CD4-positive, alpha-beta memory T cell (primary cell): ENCODE measurements at regions not wholly inside any gene's neighbourhood (a gene's known extent, or its start where the extent isn't known, plus 50 kb on each side); places are given as distances from the start of the nearest gene placed in this dataset.

ENCODE experiments used
- CTCF ChIA-PET: fragments of 350-600 bp; sonication (Branson Sonifier 250); formaldehyde crosslinking; loops from one replicate; lab custom pipeline; 2021; ENCODE audit warnings: inconsistent platforms; ENCODE audit not compliant: partially characterized antibody; lab: Charles Lee
- POLR2A ChIA-PET: fragments of 350-600 bp; sonication (Branson Sonifier 250); formaldehyde crosslinking; loops from one replicate; lab custom pipeline; 2021; ENCODE audit not compliant: partially characterized antibody; lab: Charles Lee
- DNase-seq, 5 donors: peaks; one replicate each; pipeline versions ENCODE4 v3.0.0 to v3.0.0-alpha.2; 2020 to 2022; ENCODE audit warnings: mixed read lengths in 1 of 5
- H3K27ac ChIP-seq: one replicate; pipeline ENCODE4 v1.7.0; 2013; ENCODE audit warnings: low read depth, low read length
- H3K27me3 ChIP-seq: 2 replicates; pipeline ENCODE4 v1.7.0; 2013; ENCODE audit warnings: mild to moderate bottlenecking, low read length, moderate library complexity; ENCODE audit not compliant: insufficient read depth
- H3K36me3 ChIP-seq: 2 replicates; pipeline ENCODE4 v1.7.0; 2013; ENCODE audit warnings: mild to moderate bottlenecking, low read length, moderate library complexity; ENCODE audit not compliant: insufficient read depth
- H3K4me1 ChIP-seq: 2 replicates; pipeline ENCODE4 v1.7.0; 2013; ENCODE audit warnings: mild to moderate bottlenecking, low read length, moderate library complexity; ENCODE audit not compliant: insufficient read depth
- H3K4me3 ChIP-seq, 2 donors: one replicate each; pipeline ENCODE4 v1.7.0; 2013; ENCODE audit warnings: low read length in 2 of 2, mild to moderate bottlenecking in 1 of 2
- H3K9me3 ChIP-seq, 2 donors: one replicate each; pipeline ENCODE4 v1.7.0; 2013; ENCODE audit warnings: low read length in 2 of 2, control low read depth in 1 of 2; ENCODE audit not compliant: control insufficient read depth in 1 of 2
- H3K27ac Mint-ChIP-seq, 7 donors: one replicate each; pipeline ENCODE4 v1.8.0; 2020 to 2021; ENCODE audit warnings: mixed read lengths in 7 of 7, mild to moderate bottlenecking in 6 of 7, inconsistent platforms in 3 of 7, moderate library complexity in 3 of 7
- H3K27me3 Mint-ChIP-seq, 2 donors: one replicate each; pipeline ENCODE4 v1.8.0; 2020 to 2021; ENCODE audit warnings: mixed read lengths in 2 of 2
- H3K36me3 Mint-ChIP-seq, 2 donors: one replicate each; pipeline ENCODE4 v1.8.0; 2020 to 2021; ENCODE audit warnings: mixed read lengths in 2 of 2, inconsistent platforms in 1 of 2, mild to moderate bottlenecking in 1 of 2
- H3K4me1 Mint-ChIP-seq, 4 donors: one replicate each; pipeline ENCODE4 v1.8.0; 2020 to 2021; ENCODE audit warnings: mixed read lengths in 4 of 4, mild to moderate bottlenecking in 1 of 4
- H3K4me3 Mint-ChIP-seq, 8 donors: one replicate each; pipeline ENCODE4 v1.8.0; 2020 to 2021; ENCODE audit warnings: mixed read lengths in 8 of 8, mild to moderate bottlenecking in 7 of 8, moderate library complexity in 6 of 8, inconsistent platforms in 3 of 8
- H3K9me3 Mint-ChIP-seq, 8 donors: one replicate each; pipeline ENCODE4 v1.8.0; 2020 to 2021; ENCODE audit warnings: mixed read lengths in 8 of 8, mild to moderate bottlenecking in 5 of 8, inconsistent platforms in 3 of 8, moderate library complexity in 1 of 8
- intact Hi-C: fragments of 100-400 bp; cut with micrococcal nuclease; formaldehyde crosslinking; loops from one replicate; pipeline ENCODE4 v1.15.1; 2023

- intact Hi-C loops = no loop called here
- H3K9me3 ChIP-seq = no peaks in the 10 kb centered on the region
- CTCF ChIA-PET = no interaction called here
- H3K27ac Mint-ChIP-seq = no peak overlapping the region
- H3K36me3 Mint-ChIP-seq = no peaks in the 10 kb centered on the region
- peaks cover 0 to 3% (median 1%) of the 10 kb centered on the region in 4 donors for H3K4me1 Mint-ChIP-seq
- H3K4me3 ChIP-seq = no peak overlapping the region
- H3K36me3 ChIP-seq = no peaks in the 10 kb centered on the region
- no peak overlapping the region for H3K27ac ChIP-seq
- POLR2A ChIA-PET = no interaction called here
- no peak for DNase-seq
- peaks cover 0 to 2% (median 0%) of the 10 kb centered on the region in 8 donors for H3K9me3 Mint-ChIP-seq
- H3K4me3 Mint-ChIP-seq = no peak overlapping the region
- peaks cover 2 to 3% of the 10 kb centered on the region in 2 donors for H3K27me3 Mint-ChIP-seq
- H3K4me1 ChIP-seq = no peaks in the 10 kb centered on the region
- H3K27me3 ChIP-seq = no peaks in the 10 kb centered on the region
Measured at GRCh38 chr9:7297521-7297920, 502.1 kb downstream of the DMAC1 start.

- Mint-ChIP-seq H3K27ac (no peak overlapping the region), H3K27me3 (peaks cover 2 to 3% of the 10 kb centered on the region in 2 donors), H3K9me3 (peaks cover 0 to 2% (median 0%) of the 10 kb centered on the region in 8 donors), H3K4me1 (peaks cover 0 to 3% (median 1%) of the 10 kb centered on the region in 4 donors), H3K4me3 (no peak overlapping the region), H3K36me3 (no peaks in the 10 kb centered on the region)
- Histone ChIP-seq H3K27me3 (no peaks in the 10 kb centered on the region), H3K4me3 (no peak overlapping the region), H3K27ac (no peak overlapping the region), H3K36me3 (no peaks in the 10 kb centered on the region), H3K4me1 (no peaks in the 10 kb centered on the region), H3K9me3 (no peaks in the 10 kb centered on the region)
- intact Hi-C loops = no loop called here
- POLR2A ChIA-PET = no interaction called here
- CTCF ChIA-PET = no interaction called here
- DNase-seq = no peak
Measured at GRCh38 chr9:7293091-7293490, 506.5 kb downstream of the DMAC1 start.

DNA sequence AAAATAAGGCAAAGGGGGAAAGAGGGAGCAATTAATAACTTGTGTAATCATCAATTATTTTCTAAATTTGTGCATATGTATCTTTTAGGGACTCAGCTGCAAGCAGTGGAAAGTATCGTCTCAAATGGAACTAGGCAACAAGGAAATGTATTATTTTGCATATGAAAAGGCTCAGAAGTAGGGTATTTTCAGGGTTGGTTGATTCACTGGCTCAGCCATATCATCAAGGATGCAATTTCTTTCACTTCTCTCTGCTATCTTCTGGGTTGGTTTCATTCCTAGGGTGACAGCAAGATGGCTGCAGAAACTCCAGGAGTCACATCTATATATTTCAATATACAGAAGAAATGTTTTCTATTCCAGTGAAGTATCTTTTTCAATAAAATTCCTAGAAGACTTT lies 509.8 kb downstream of the DMAC1 start:
- Histone ChIP-seq H3K36me3 (no peaks in the 10 kb centered on the region), H3K27me3 (no peaks in the 10 kb centered on the region), H3K27ac (no peak overlapping the region), H3K4me1 (no peaks in the 10 kb centered on the region), H3K4me3 (no peak overlapping the region), H3K9me3 (no peaks in the 10 kb centered on the region)
- ChIA-PET CTCF (no interaction called here), POLR2A (no interaction called here)
- H3K4me1 Mint-ChIP-seq = no peaks in the 10 kb centered on the region
- H3K36me3 Mint-ChIP-seq = no peaks in the 10 kb centered on the region
- H3K4me3 Mint-ChIP-seq = no peak overlapping the region
- no peaks in the 10 kb centered on the region for H3K9me3 Mint-ChIP-seq
- H3K27me3 Mint-ChIP-seq = no peaks in the 10 kb centered on the region
- no peak for DNase-seq
- H3K27ac Mint-ChIP-seq = no peak overlapping the region
- intact Hi-C loops = no loop called here

GRCh38 chr9:7287986-7288385 lies 511.6 kb downstream of the DMAC1 start:
- no peaks in the 10 kb centered on the region for H3K4me1 ChIP-seq
- Mint-ChIP-seq H3K4me3 (no peak overlapping the region), H3K4me1 (no peaks in the 10 kb centered on the region), H3K9me3 (peaks cover 0 to 4% (median 0%) of the 10 kb centered on the region in 8 donors), H3K27ac (no peak overlapping the region), H3K36me3 (no peaks in the 10 kb centered on the region), H3K27me3 (no peaks in the 10 kb centered on the region)
- POLR2A ChIA-PET = no interaction called here
- intact Hi-C loops = no loop called here
- no peaks in the 10 kb centered on the region for H3K9me3 ChIP-seq
- no peak for DNase-seq
- H3K4me3 ChIP-seq = no peak overlapping the region
- H3K27me3 ChIP-seq = no peaks in the 10 kb centered on the region
- no peak overlapping the region for H3K27ac ChIP-seq
- CTCF ChIA-PET = interaction anchor here (0.5 kb wide), 1 partner anchor 235 kb away, joined by 3 read pairs; no protein-coding TSS in a partner anchor
- no peaks in the 10 kb centered on the region for H3K36me3 ChIP-seq

- no peaks in the 10 kb centered on the region for H3K27me3 ChIP-seq
- CTCF ChIA-PET = no interaction called here
- Mint-ChIP-seq H3K27me3 (no peaks in the 10 kb centered on the region), H3K4me1 (no peaks in the 10 kb centered on the region), H3K27ac (no peak overlapping the region), H3K9me3 (peaks cover 0 to 4% (median 0%) of the 10 kb centered on the region in 8 donors), H3K36me3 (no peaks in the 10 kb centered on the region), H3K4me3 (no peak overlapping the region)
- POLR2A ChIA-PET = no interaction called here
- H3K4me3 ChIP-seq = no peak overlapping the region
- H3K4me1 ChIP-seq = no peaks in the 10 kb centered on the region
- no peak for DNase-seq
- H3K9me3 ChIP-seq = no peaks in the 10 kb centered on the region
- no peaks in the 10 kb centered on the region for H3K36me3 ChIP-seq
- intact Hi-C loops = no loop called here
- no peak overlapping the region for H3K27ac ChIP-seq
Measured at GRCh38 chr9:7287065-7287464, 512.5 kb downstream of the DMAC1 start.

- ChIA-PET POLR2A (no interaction called here), CTCF (no interaction called here)
- H3K4me1 ChIP-seq = no peaks in the 10 kb centered on the region
- no peaks in the 10 kb centered on the region for H3K36me3 ChIP-seq
- Mint-ChIP-seq H3K36me3 (no peaks in the 10 kb centered on the region), H3K27me3 (no peaks in the 10 kb centered on the region), H3K9me3 (peaks cover 0 to 4% (median 0%) of the 10 kb centered on the region in 8 donors), H3K27ac (no peak overlapping the region), H3K4me1 (no peaks in the 10 kb centered on the region), H3K4me3 (no peak overlapping the region)
- no peaks in the 10 kb centered on the region for H3K27me3 ChIP-seq
- no peak for DNase-seq
- intact Hi-C loops = no loop called here
- H3K27ac ChIP-seq = no peak overlapping the region
- no peak overlapping the region for H3K4me3 ChIP-seq
- no peaks in the 10 kb centered on the region for H3K9me3 ChIP-seq
Measured at GRCh38 chr9:7286101-7286500, 513.5 kb downstream of the DMAC1 start.

DNA sequence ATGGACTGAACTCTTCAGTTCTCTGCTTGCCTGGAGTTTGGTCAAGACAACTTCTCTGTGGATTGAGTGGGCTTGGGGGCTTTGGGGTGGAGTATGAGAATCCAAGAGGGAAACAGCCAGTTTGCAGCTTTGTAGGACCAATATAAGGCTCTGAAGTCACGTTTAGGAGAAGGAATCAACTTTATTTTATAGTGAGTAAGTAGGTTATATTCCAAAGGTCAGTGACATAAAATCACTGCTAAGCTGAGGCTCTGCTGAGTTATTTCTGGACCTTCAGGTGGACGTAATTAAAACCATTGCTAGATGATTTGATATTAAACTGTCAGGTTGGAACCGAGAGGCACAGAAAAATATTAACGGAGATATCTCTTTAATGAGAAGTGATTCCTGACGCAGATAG lies 514.4 kb downstream of the DMAC1 start:
- peaks cover 0 to 7% (median 2%) of the 10 kb centered on the region in 8 donors for H3K9me3 Mint-ChIP-seq
- no peak overlapping the region for H3K27ac Mint-ChIP-seq
- Histone ChIP-seq H3K4me1 (no peaks in the 10 kb centered on the region), H3K9me3 (no peaks in the 10 kb centered on the region), H3K27me3 (no peaks in the 10 kb centered on the region), H3K4me3 (no peak overlapping the region), H3K27ac (no peak overlapping the region), H3K36me3 (no peaks in the 10 kb centered on the region)
- intact Hi-C loops = no loop called here
- H3K36me3 Mint-ChIP-seq = no peaks in the 10 kb centered on the region
- CTCF ChIA-PET = no interaction called here
- H3K4me1 Mint-ChIP-seq = no peaks in the 10 kb centered on the region
- no peak for DNase-seq
- H3K4me3 Mint-ChIP-seq = no peak overlapping the region
- no peaks in the 10 kb centered on the region for H3K27me3 Mint-ChIP-seq
- POLR2A ChIA-PET = no interaction called here

GRCh38 chr9:7284517-7284916 lies 515.1 kb downstream of the DMAC1 start:
- H3K4me1 ChIP-seq = no peaks in the 10 kb centered on the region
- no peaks in the 10 kb centered on the region for H3K27me3 ChIP-seq
- H3K27me3 Mint-ChIP-seq = no peaks in the 10 kb centered on the region
- ChIA-PET CTCF (no interaction called here), POLR2A (no interaction called here)
- DNase-seq = no peak
- H3K36me3 ChIP-seq = no peaks in the 10 kb centered on the region
- H3K4me3 Mint-ChIP-seq = no peak overlapping the region
- H3K27ac Mint-ChIP-seq = no peak overlapping the region
- H3K9me3 ChIP-seq = no peaks in the 10 kb centered on the region
- H3K27ac ChIP-seq = no peak overlapping the region
- intact Hi-C loops = no loop called here
- no peak overlapping the region for H3K4me3 ChIP-seq
- peaks cover 0 to 9% (median 3%) of the 10 kb centered on the region in 8 donors for H3K9me3 Mint-ChIP-seq
- no peaks in the 10 kb centered on the region for H3K36me3 Mint-ChIP-seq
- H3K4me1 Mint-ChIP-seq = no peaks in the 10 kb centered on the region
